ENCODE measurements at regions not wholly inside any gene's neighbourhood (a gene's known extent, or its start where the extent isn't known, plus 50 kb on each side); places are given as distances from the start of the nearest gene placed in this dataset.

GRCh38 chr4:1554246-1554875, 129.8 kb downstream of the FAM53A start:
- TF ChIP-seq CTCF (conservative IDR thresholded peaks at IDR 0.05; ENCODE audit: low read depth, low read length) (no peak), EZH2 (IDR thresholded peaks at IDR 0.05; ENCODE audit: borderline replicate concordance, low read depth, low read length, poor library complexity, severe bottlenecking) (no peak)

Measured in A673 (cell line).